Activated CD8-positive, alpha-beta T cell treated with anti-CD3 and anti-CD28 coated beads for 36 hours (primary cell): ENCODE measurements at regions not wholly inside any gene's neighbourhood (a gene's known extent, or its start where the extent isn't known, plus 50 kb on each side); places are given as distances from the start of the nearest gene placed in this dataset.

ENCODE experiments used
- ATAC-seq: fragments of 200-7000 bp; cut with Tn5 transposase; one replicate; pipeline ENCODE4 v1.10.0; 2021; ENCODE audit warnings: mild to moderate bottlenecking, moderate library complexity
- CTCF ChIA-PET: fragments of 350-600 bp; sonication (Branson Sonifier 250); formaldehyde crosslinking; loops from one replicate; lab custom pipeline; 2021; ENCODE audit warnings: antibody characterized with exemption; lab: Charles Lee
- POLR2A ChIA-PET: fragments of 350-600 bp; sonication (Branson Sonifier 250); formaldehyde crosslinking; loops from one replicate; lab custom pipeline; 2021; ENCODE audit warnings: antibody characterized with exemption; lab: Charles Lee
- DNase-seq: peaks from one replicate; pipeline ENCODE4 v3.0.0-alpha.2; 2020
- H3K27ac Mint-ChIP-seq: one replicate; pipeline ENCODE4 v1.8.0; 2021; ENCODE audit warnings: mild to moderate bottlenecking, mixed read lengths
- H3K27me3 Mint-ChIP-seq: one replicate; pipeline ENCODE4 v1.8.0; 2021; ENCODE audit warnings: mixed read lengths
- H3K36me3 Mint-ChIP-seq: one replicate; pipeline ENCODE4 v1.8.0; 2021; ENCODE audit warnings: low read depth, mixed read lengths
- H3K4me1 Mint-ChIP-seq: one replicate; pipeline ENCODE4 v1.8.0; 2021; ENCODE audit warnings: low read depth, mixed read lengths
- H3K4me3 Mint-ChIP-seq: one replicate; pipeline ENCODE4 v1.8.0; 2021; ENCODE audit warnings: mild to moderate bottlenecking, moderate library complexity, mixed read lengths
- H3K9me3 Mint-ChIP-seq: one replicate; pipeline ENCODE4 v1.8.0; 2021; ENCODE audit warnings: mixed read lengths
- CTCF ChIP-seq: fragments of 200-600 bp; IDR thresholded peaks from one replicate; pipeline ENCODE4 v1.8.0; 2022; ENCODE audit warnings: antibody characterized with exemption, mild to moderate bottlenecking
- intact Hi-C: fragments of 100-400 bp; cut with micrococcal nuclease; formaldehyde crosslinking; loops from one replicate; pipeline ENCODE4 v1.10.0; 2022

DNA sequence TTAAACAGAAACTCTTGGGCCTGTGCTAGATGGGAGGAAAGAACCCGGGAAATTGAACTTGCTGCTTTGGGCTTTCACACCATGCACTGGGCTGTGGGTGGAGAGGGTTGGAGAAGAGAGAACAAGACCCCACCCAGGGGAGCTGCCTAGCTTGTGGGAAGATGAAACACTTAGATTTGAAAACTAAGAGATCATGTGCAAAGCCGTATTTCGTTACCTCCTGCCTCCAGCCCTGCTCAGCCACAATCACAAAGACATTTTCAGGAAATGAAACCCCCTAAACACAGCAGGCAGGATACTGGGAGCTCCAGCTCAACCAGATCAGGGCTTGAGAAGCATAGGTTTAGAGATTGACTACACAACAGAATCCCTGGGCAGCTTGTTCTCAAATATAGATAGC lies 183.0 kb upstream of the C2CD4B start:
- Mint-ChIP-seq H3K4me1 (peaks cover 4% of the 10 kb centered on the region), H3K36me3 (no peaks in the 10 kb centered on the region), H3K27ac (no peak overlapping the region), H3K9me3 (peaks cover 2% of the 10 kb centered on the region), H3K27me3 (peaks cover 4% of the 10 kb centered on the region), H3K4me3 (no peak overlapping the region)
- DNase-seq (no peak), ATAC-seq (no peak)
- TF ChIP-seq CTCF: no peak
- ChIA-PET POLR2A (no interaction called here), CTCF (no interaction called here)
- intact Hi-C loops: no loop called here

DNA sequence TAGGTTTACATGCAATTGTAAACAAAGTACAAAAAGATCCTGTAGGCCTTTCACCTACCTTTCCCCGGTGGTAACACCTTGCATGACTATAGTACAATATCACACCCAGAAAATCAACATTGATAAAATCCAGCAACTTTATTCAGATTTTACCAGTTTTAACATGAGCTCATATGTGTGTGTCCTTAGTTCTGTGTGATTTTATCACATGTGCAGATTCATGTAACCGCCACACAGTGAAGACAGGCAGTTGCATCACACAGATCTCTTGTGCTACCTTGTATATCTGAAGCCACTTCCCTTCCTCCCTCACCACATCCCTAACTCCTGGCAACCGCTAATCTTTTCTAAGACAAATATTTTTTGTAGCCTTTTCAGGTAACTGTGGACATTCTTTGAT lies 183.5 kb upstream of the C2CD4B start:
- H3K4me3 Mint-ChIP-seq: no peak overlapping the region
- ATAC-seq: no peak
- no peaks in the 10 kb centered on the region for H3K36me3 Mint-ChIP-seq
- DNase-seq: no peak
- CTCF ChIA-PET: no interaction called here
- H3K27ac Mint-ChIP-seq: no peak overlapping the region
- intact Hi-C loops: no loop called here
- POLR2A ChIA-PET: no interaction called here
- H3K4me1 Mint-ChIP-seq: peaks cover 4% of the 10 kb centered on the region
- TF ChIP-seq CTCF: no peak
- peaks cover 2% of the 10 kb centered on the region for H3K9me3 Mint-ChIP-seq
- H3K27me3 Mint-ChIP-seq: peaks cover 4% of the 10 kb centered on the region

GRCh38 chr15:62352817-62353216 lies 187.7 kb upstream of the C2CD4B start:
- Mint-ChIP-seq H3K4me3 (no peak overlapping the region), H3K36me3 (no peaks in the 10 kb centered on the region), H3K27me3 (peaks cover 5% of the 10 kb centered on the region), H3K9me3 (no peaks in the 10 kb centered on the region), H3K27ac (no peak overlapping the region), H3K4me1 (no peaks in the 10 kb centered on the region)
- ChIA-PET POLR2A (no interaction called here), CTCF (interaction anchor here (2.4 kb wide), 1 partner anchor 8 kb away, joined by 10 read pairs; no protein-coding TSS in a partner anchor)
- DNase-seq (no peak), ATAC-seq (no peak)
- no peak for TF ChIP-seq CTCF
- intact Hi-C loops: no loop called here

- no peaks in the 10 kb centered on the region for H3K36me3 Mint-ChIP-seq
- no peak for TF ChIP-seq CTCF
- POLR2A ChIA-PET: no interaction called here
- H3K9me3 Mint-ChIP-seq: no peaks in the 10 kb centered on the region
- intact Hi-C loops: no loop called here
- ATAC-seq (no peak), DNase-seq (no peak)
- no peaks in the 10 kb centered on the region for H3K4me1 Mint-ChIP-seq
- CTCF ChIA-PET: no interaction called here
- H3K4me3 Mint-ChIP-seq: no peak overlapping the region
- no peak overlapping the region for H3K27ac Mint-ChIP-seq
- H3K27me3 Mint-ChIP-seq: peaks cover 12% of the 10 kb centered on the region
These were observed 192.3 kb upstream of the C2CD4B start for GRCh38 chr15:62357431-62357830.

DNA sequence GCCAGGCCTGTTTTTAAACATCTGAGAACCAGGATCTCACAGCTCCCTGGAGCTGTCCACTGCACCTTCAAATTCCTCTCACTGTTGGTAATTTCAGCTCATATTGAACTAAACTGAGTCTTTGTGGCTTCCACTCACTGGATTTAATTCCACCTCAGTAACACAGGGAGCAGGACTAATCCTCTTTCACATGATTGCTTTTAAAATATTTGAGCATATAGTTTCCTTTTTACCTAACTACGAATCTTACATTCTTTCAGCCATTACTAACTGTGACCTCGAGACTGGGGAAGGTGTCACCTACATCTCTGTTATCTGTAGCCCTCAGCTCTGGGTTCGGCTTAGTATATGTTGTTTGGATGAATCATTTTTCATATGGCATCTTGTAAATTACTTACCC lies 194.3 kb upstream of the C2CD4B start:
- Mint-ChIP-seq H3K9me3 (no peaks in the 10 kb centered on the region), H3K4me1 (no peaks in the 10 kb centered on the region), H3K27me3 (peaks cover 15% of the 10 kb centered on the region), H3K4me3 (no peak overlapping the region), H3K36me3 (no peaks in the 10 kb centered on the region), H3K27ac (no peak overlapping the region)
- no peak for DNase-seq
- ChIA-PET CTCF (no interaction called here), POLR2A (no interaction called here)
- no peak for ATAC-seq
- intact Hi-C loops: no loop called here
- TF ChIP-seq CTCF: no peak
